Tibial nerve (tissue), 3 donors: ENCODE measurements at regions not wholly inside any gene's neighbourhood (a gene's known extent, or its start where the extent isn't known, plus 50 kb on each side); places are given as distances from the start of the nearest gene placed in this dataset.

Experiments
- CTCF ChIP-seq, 5 experiments: fragments of 200-600 bp in 3 of 5; fragments of 450-650 bp in 2 of 5; sonication (generic) in 3 of 5; IDR thresholded peaks; one replicate each; pipeline ENCODE4 v1.5.1; 2016 to 2019; ENCODE audit warnings: antibody characterized with exemption in 5 of 5, mild to moderate bottlenecking in 3 of 5, moderate library complexity in 2 of 5
- POLR2A ChIP-seq, 2 donors: fragments of 450-650 bp; IDR thresholded peaks; one replicate each; pipeline ENCODE4 v1.6.1; 2017; ENCODE audit warnings: antibody characterized with exemption in 2 of 2, mild to moderate bottlenecking in 2 of 2, moderate library complexity in 2 of 2

- TF ChIP-seq CTCF (IDR thresholded peaks at IDR 0.05) (no peak), POLR2A (IDR thresholded peaks at IDR 0.05) (no peak)
Measured at GRCh38 chr15:89413877-89414276, 79.3 kb upstream of the POLG start.
